OCI-LY1 (cell line): ENCODE measurements at regions not wholly inside any gene's neighbourhood (a gene's known extent, or its start where the extent isn't known, plus 50 kb on each side); places are given as distances from the start of the nearest gene placed in this dataset.

ENCODE experiments used
- H2AFZ ChIP-seq: fragments of 200-600 bp; sonication (generic), shearing (Covaris generic); 2 replicates; pipeline ENCODE4 v1.6.0; 2014; ENCODE audit warnings: antibody characterized with exemption, mild to moderate bottlenecking, low read length
- H3F3A ChIP-seq: fragments of 200-600 bp; sonication (generic), shearing (Covaris generic); 2 replicates; pipeline ENCODE4 v1.6.0; 2014; ENCODE audit warnings: mild to moderate bottlenecking, antibody characterized with exemption, low read length, moderate library complexity; ENCODE audit not compliant: insufficient read depth
- H3K27ac ChIP-seq: fragments of 200-600 bp; sonication (generic); 2 replicates; pipeline ENCODE4 v1.5.1; 2014; ENCODE audit warnings: low read length, mixed run types, mild to moderate bottlenecking, low read depth; ENCODE audit not compliant: poor library complexity, severe bottlenecking
- H3K27me3 ChIP-seq: fragments of 200-600 bp; sonication (generic); 2 replicates; pipeline ENCODE4 v1.6.0; 2014; ENCODE audit warnings: antibody characterized with exemption, mild to moderate bottlenecking, low read length, moderate library complexity; ENCODE audit not compliant: insufficient read depth
- H3K36me3 ChIP-seq: fragments of 200-600 bp; sonication (generic); 2 replicates; pipeline ENCODE4 v1.6.1; 2014; ENCODE audit warnings: mild to moderate bottlenecking, antibody characterized with exemption, low read length, moderate library complexity, mixed read lengths; ENCODE audit not compliant: insufficient read depth
- H3K4me1 ChIP-seq: fragments of 200-600 bp; sonication (generic); 2 replicates; pipeline ENCODE4 v1.5.1; 2014; ENCODE audit warnings: mild to moderate bottlenecking, low read length, moderate library complexity; ENCODE audit not compliant: insufficient read depth, severe bottlenecking
- H3K4me2 ChIP-seq: fragments of 200-600 bp; sonication (generic), shearing (Covaris generic); 2 replicates; pipeline ENCODE4 v1.6.1; 2014; ENCODE audit warnings: low read length
- H3K4me3 ChIP-seq: fragments of 200-600 bp; sonication (generic); 2 replicates; pipeline ENCODE4 v1.5.1; 2014; ENCODE audit warnings: low read length, low read depth, mild to moderate bottlenecking, mixed read lengths; ENCODE audit not compliant: poor library complexity, severe bottlenecking
- H3K79me2 ChIP-seq: fragments of 200-600 bp; shearing (Covaris generic); 2 replicates; pipeline ENCODE4 v1.6.1; 2016; ENCODE audit warnings: mixed run types, low read length, mixed read lengths; ENCODE audit not compliant: insufficient read depth
- H3K9ac ChIP-seq: fragments of 200-600 bp; sonication (generic), shearing (Covaris generic); 2 replicates; pipeline ENCODE4 v1.6.1; 2014; ENCODE audit warnings: mild to moderate bottlenecking, low read length, mixed read lengths
- H3K9me2 ChIP-seq: fragments of 200-600 bp; sonication (generic), shearing (Covaris generic); 2 replicates; pipeline ENCODE4 v1.6.1; 2014; ENCODE audit warnings: low read depth, mild to moderate bottlenecking, low read length, mixed read lengths
- H3K9me3 ChIP-seq: fragments of 200-600 bp; shearing (Covaris generic); 2 replicates; pipeline ENCODE4 v1.6.1; 2014; ENCODE audit warnings: low read length, mixed read lengths
- H4K20me1 ChIP-seq: fragments of 200-600 bp; sonication (generic), shearing (Covaris generic); 2 replicates; pipeline ENCODE4 v1.6.0; 2016; ENCODE audit warnings: mild to moderate bottlenecking, low read length; ENCODE audit not compliant: insufficient read depth
- CTCF ChIP-seq: fragments of 200-600 bp; sonication (generic), shearing (Covaris generic); IDR thresholded peaks from 2 replicates; pipeline ENCODE4 v1.5.1; 2017; ENCODE audit warnings: mild to moderate bottlenecking, antibody characterized with exemption, low read length, moderate library complexity, mixed read lengths
- EZH2 ChIP-seq: fragments of 200-600 bp; sonication (generic), shearing (Covaris generic); IDR thresholded peaks from 2 replicates; pipeline ENCODE4 v1.8.0; 2017; ENCODE audit warnings: borderline replicate concordance, mixed run types, mild to moderate bottlenecking, antibody characterized with exemption, low read length, moderate library complexity, mixed read lengths

- Histone ChIP-seq H3K9me3 (no peaks in the 10 kb centered on the region), H4K20me1 (no peaks in the 10 kb centered on the region), H3K27me3 (no peaks in the 10 kb centered on the region), H3K27ac (no peak overlapping the region), H3K9me2 (no peaks in the 10 kb centered on the region), H3K36me3 (no peaks in the 10 kb centered on the region), H3K4me3 (no peak overlapping the region), H2AFZ (no peak overlapping the region), H3K9ac (no peak overlapping the region), H3K79me2 (no peaks in the 10 kb centered on the region), H3K4me1 (no peaks in the 10 kb centered on the region), H3K4me2 (no peak overlapping the region), H3F3A (no peaks in the 10 kb centered on the region)
- TF ChIP-seq EZH2 (no peak), CTCF (no peak)
These were observed 1629.7 kb upstream of the TMEFF2 start for GRCh38 chr2:193824474-193824873.

DNA sequence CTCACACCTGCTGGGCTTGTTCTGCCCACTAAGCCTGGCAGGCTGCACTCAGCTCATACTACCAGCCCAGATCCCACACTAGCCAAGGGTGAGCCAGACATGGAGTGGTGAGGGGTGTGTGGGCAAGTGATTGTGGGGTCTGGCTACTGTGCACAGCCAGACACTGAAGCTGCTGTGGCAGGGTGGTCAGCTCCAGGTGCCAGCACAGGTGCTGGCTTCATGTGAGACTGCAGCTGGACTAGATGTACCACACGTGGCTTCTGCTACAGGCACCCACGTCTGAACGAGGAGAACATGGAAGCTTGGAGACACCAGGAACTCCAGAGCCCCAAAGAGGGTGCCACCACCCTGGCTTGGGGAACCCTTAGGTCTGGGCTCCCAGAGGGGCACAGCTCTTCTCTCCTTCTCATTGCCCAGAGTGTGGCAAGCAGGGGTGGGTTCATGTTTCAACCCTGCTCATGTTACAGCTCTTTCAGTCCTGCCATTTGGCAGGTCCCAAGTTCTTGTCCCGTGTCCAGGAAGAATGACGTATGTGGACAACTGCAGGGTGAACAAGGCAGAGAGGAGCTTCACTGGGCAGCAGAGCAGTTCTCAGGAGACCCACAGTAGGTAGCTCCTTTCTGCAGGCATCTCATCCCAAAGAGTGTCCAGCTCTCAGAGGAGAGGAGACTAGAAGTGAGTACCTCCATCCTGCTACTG, 1624.2 kb upstream of the TMEFF2 start:
- no peaks in the 10 kb centered on the region for H3F3A ChIP-seq
- no peaks in the 10 kb centered on the region for H3K36me3 ChIP-seq
- H3K4me1 ChIP-seq = no peaks in the 10 kb centered on the region
- no peak overlapping the region for H2AFZ ChIP-seq
- H3K9me2 ChIP-seq = no peaks in the 10 kb centered on the region
- H3K9me3 ChIP-seq = no peaks in the 10 kb centered on the region
- H4K20me1 ChIP-seq = no peaks in the 10 kb centered on the region
- H3K79me2 ChIP-seq = no peaks in the 10 kb centered on the region
- H3K27ac ChIP-seq = no peak overlapping the region
- TF ChIP-seq CTCF = no peak
- no peak overlapping the region for H3K9ac ChIP-seq
- no peak overlapping the region for H3K4me2 ChIP-seq
- H3K27me3 ChIP-seq = no peaks in the 10 kb centered on the region
- no peak overlapping the region for H3K4me3 ChIP-seq

DNA sequence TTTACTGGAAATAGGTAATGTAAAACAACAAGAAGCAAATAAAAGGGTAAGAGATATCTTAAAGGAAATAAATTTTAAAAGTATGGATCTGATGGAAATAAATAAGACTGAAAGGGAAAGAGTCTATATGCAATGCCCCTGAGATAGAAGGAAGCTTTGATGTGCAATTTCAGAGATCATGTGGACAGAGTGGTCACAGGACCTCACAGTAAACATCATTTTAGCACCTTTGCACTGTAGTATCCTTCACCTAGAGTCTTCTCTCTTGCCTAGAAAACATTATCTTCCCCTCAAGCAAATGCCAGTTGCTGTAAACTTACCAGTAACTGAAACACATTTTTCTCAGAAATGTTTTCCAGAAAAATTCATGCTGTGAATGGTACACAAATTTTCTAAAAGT, 1621.3 kb upstream of the TMEFF2 start:
- no peak overlapping the region for H3K9ac ChIP-seq
- no peaks in the 10 kb centered on the region for H3K36me3 ChIP-seq
- H3K27ac ChIP-seq = no peak overlapping the region

More for the DNA sequence above, 1621.3 kb upstream of the TMEFF2 start:
- no peaks in the 10 kb centered on the region for H3K79me2 ChIP-seq
- TF ChIP-seq CTCF (no peak), EZH2 (no peak)
- no peaks in the 10 kb centered on the region for H4K20me1 ChIP-seq
- no peaks in the 10 kb centered on the region for H3K4me1 ChIP-seq
- no peaks in the 10 kb centered on the region for H3F3A ChIP-seq
- H3K4me2 ChIP-seq = no peak overlapping the region
- H3K4me3 ChIP-seq = no peak overlapping the region
- no peak overlapping the region for H2AFZ ChIP-seq
- H3K27me3 ChIP-seq = no peaks in the 10 kb centered on the region
- H3K9me3 ChIP-seq = no peaks in the 10 kb centered on the region
- no peaks in the 10 kb centered on the region for H3K9me2 ChIP-seq
